Neural cell (in vitro differentiated cells): ENCODE measurements at regions not wholly inside any gene's neighbourhood (a gene's known extent, or its start where the extent isn't known, plus 50 kb on each side); places are given as distances from the start of the nearest gene placed in this dataset.

ENCODE experiments used
- H2AFZ ChIP-seq: fragments of 200-600, 300-800 bp; sonication (generic), shearing (Covaris generic); 2 replicates; pipeline ENCODE4 v1.6.0; 2014; ENCODE audit warnings: low read depth, mild to moderate bottlenecking, antibody characterized with exemption, low read length, moderate library complexity
- H3F3A ChIP-seq: fragments of 200-600 bp; shearing (Covaris generic); 2 replicates; pipeline ENCODE4 v1.6.1; 2016; ENCODE audit warnings: mild to moderate bottlenecking, moderate library complexity, mixed read lengths, antibody characterized with exemption, low read length; ENCODE audit not compliant: insufficient read depth, poor library complexity, severe bottlenecking
- H3K27ac ChIP-seq: fragments of 200-600, 300-800 bp; sonication (generic), shearing (Covaris generic); 2 replicates; pipeline ENCODE4 v1.5.1; 2014; ENCODE audit warnings: mild to moderate bottlenecking, low read length, moderate library complexity
- H3K27me3 ChIP-seq: fragments of 300-800, 200-600 bp; sonication (generic), shearing (Covaris generic); 2 replicates; pipeline ENCODE4 v1.6.0; 2014; ENCODE audit warnings: mild to moderate bottlenecking, low read depth, low read length, moderate library complexity; ENCODE audit not compliant: insufficient read depth
- H3K36me3 ChIP-seq: fragments of 300-800, 200-600 bp; sonication (generic), shearing (Covaris generic); 2 replicates; pipeline ENCODE4 v1.5.1; 2014; ENCODE audit warnings: mild to moderate bottlenecking, antibody characterized with exemption, low read length, moderate library complexity; ENCODE audit not compliant: insufficient read depth
- H3K4me2 ChIP-seq: fragments of 300-800, 200-600 bp; sonication (generic), shearing (Covaris generic); 2 replicates; pipeline ENCODE4 v1.6.0; 2014; ENCODE audit warnings: mild to moderate bottlenecking, low read length
- H3K4me3 ChIP-seq: fragments of 300-800, 200-600 bp; sonication (generic), shearing (Covaris generic); 2 replicates; pipeline ENCODE4 v1.5.1; 2014; ENCODE audit warnings: mild to moderate bottlenecking, low read length, moderate library complexity
- H3K79me2 ChIP-seq: fragments of 200-600 bp; shearing (Covaris generic); replicated peaks from 2 replicates; pipeline ENCODE4 v1.6.0; 2014; ENCODE audit warnings: mild to moderate bottlenecking, low read length, moderate library complexity; ENCODE audit not compliant: insufficient read depth
- H3K9ac ChIP-seq: fragments of 300-800, 200-600 bp; sonication (generic), shearing (Covaris generic); 2 replicates; pipeline ENCODE4 v1.6.1; 2016; ENCODE audit warnings: mild to moderate bottlenecking, low read length, mixed read lengths
- H3K9me2 ChIP-seq: fragments of 200-600 bp; shearing (Covaris generic); 2 replicates; pipeline ENCODE4 v1.6.1; 2016; ENCODE audit warnings: mild to moderate bottlenecking, low read length, mixed read lengths; ENCODE audit not compliant: insufficient read depth
- H3K9me3 ChIP-seq: fragments of 200-600, 300-800 bp; sonication (generic), shearing (Covaris generic); 2 replicates; pipeline ENCODE4 v1.6.1; 2016; ENCODE audit warnings: mild to moderate bottlenecking, mixed run types, low read length, moderate library complexity, mixed read lengths
- H4K20me1 ChIP-seq: fragments of 200-600 bp; shearing (Covaris generic); 2 replicates; pipeline ENCODE4 v1.6.1; 2016; ENCODE audit warnings: mild to moderate bottlenecking, mixed run types; ENCODE audit not compliant: insufficient read depth
- EP300 ChIP-seq: fragments of 450-650 bp; conservative IDR thresholded peaks from 2 replicates; pipeline ENCODE4 v1.6.1; 2014; ENCODE audit warnings: antibody characterized with exemption, mild to moderate bottlenecking, moderate library complexity; ENCODE audit not compliant: poor library complexity, severe bottlenecking
- EZH2 ChIP-seq: fragments of 200-600, 300-800 bp; shearing (Covaris generic), sonication (generic); IDR thresholded peaks from 2 replicates; pipeline ENCODE4 v1.6.1; 2014; ENCODE audit warnings: antibody characterized with exemption, low read length, borderline replicate concordance, mild to moderate bottlenecking; ENCODE audit not compliant: insufficient read depth, poor library complexity, severe bottlenecking
- MXI1 ChIP-seq: fragments of 450-650 bp; conservative IDR thresholded peaks from 2 replicates; pipeline ENCODE4 v1.6.1; 2014; ENCODE audit warnings: antibody characterized with exemption, mild to moderate bottlenecking; ENCODE audit not compliant: poor library complexity, severe bottlenecking
- POLR2AphosphoS5 ChIP-seq: IDR thresholded peaks from 2 replicates; pipeline ENCODE4 v1.6.1; 2012
- RAD21 ChIP-seq: fragments of 450-650 bp; conservative IDR thresholded peaks from 2 replicates; pipeline ENCODE4 v1.6.1; 2014; ENCODE audit warnings: antibody characterized with exemption, mild to moderate bottlenecking, moderate library complexity
- REST ChIP-seq: IDR thresholded peaks from 2 replicates; pipeline ENCODE4 v1.6.1; 2012; ENCODE audit warnings: borderline replicate concordance
- SMC3 ChIP-seq: fragments of 450-650 bp; conservative IDR thresholded peaks from 2 replicates; pipeline ENCODE4 v1.6.1; 2014; ENCODE audit warnings: antibody characterized with exemption, mild to moderate bottlenecking, moderate library complexity; ENCODE audit not compliant: poor library complexity
- TAF1 ChIP-seq: IDR thresholded peaks from 2 replicates; pipeline ENCODE4 v1.6.1; 2012; ENCODE audit warnings: low read depth
- TF ChIP-seq, protein P1 (sequence below): fragments of 450-650 bp; IDR thresholded peaks from 2 replicates; pipeline ENCODE4 v1.5.1; 2014; ENCODE audit warnings: antibody characterized with exemption, mild to moderate bottlenecking, moderate library complexity; ENCODE audit not compliant: poor library complexity, severe bottlenecking

GRCh38 chr11:112783945-112784322, 177.3 kb upstream of the NCAM1 start (continued):
- TF ChIP-seq, protein P1, sequence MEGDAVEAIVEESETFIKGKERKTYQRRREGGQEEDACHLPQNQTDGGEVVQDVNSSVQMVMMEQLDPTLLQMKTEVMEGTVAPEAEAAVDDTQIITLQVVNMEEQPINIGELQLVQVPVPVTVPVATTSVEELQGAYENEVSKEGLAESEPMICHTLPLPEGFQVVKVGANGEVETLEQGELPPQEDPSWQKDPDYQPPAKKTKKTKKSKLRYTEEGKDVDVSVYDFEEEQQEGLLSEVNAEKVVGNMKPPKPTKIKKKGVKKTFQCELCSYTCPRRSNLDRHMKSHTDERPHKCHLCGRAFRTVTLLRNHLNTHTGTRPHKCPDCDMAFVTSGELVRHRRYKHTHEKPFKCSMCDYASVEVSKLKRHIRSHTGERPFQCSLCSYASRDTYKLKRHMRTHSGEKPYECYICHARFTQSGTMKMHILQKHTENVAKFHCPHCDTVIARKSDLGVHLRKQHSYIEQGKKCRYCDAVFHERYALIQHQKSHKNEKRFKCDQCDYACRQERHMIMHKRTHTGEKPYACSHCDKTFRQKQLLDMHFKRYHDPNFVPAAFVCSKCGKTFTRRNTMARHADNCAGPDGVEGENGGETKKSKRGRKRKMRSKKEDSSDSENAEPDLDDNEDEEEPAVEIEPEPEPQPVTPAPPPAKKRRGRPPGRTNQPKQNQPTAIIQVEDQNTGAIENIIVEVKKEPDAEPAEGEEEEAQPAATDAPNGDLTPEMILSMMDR, result no peak

- Histone ChIP-seq H3K9ac (no peak overlapping the region), H3K79me2 (no peaks in the 10 kb centered on the region)
Measured at GRCh38 chr11:112784323-112785073, 176.7 kb upstream of the NCAM1 start.

More at GRCh38 chr11:112784323-112785073, 176.7 kb upstream of the NCAM1 start:
- Histone ChIP-seq H3K27ac (no peak overlapping the region), H3K9me2 (no peaks in the 10 kb centered on the region), H3K4me2 (no peak overlapping the region), H3F3A (no peaks in the 10 kb centered on the region), H2AFZ (no peak overlapping the region), H3K36me3 (no peaks in the 10 kb centered on the region), H3K4me3 (no peak overlapping the region), H3K27me3 (no peaks in the 10 kb centered on the region), H3K9me3 (no peaks in the 10 kb centered on the region), H4K20me1 (no peaks in the 10 kb centered on the region)
- TF ChIP-seq EP300, result no peak
- TF ChIP-seq, protein P1, result no peak
- TF ChIP-seq EZH2, result no peak
- no peak for TF ChIP-seq MXI1
- TF ChIP-seq REST, result no peak
- no peak for TF ChIP-seq RAD21
- TF ChIP-seq SMC3, result no peak
- no peak for TF ChIP-seq TAF1
- TF ChIP-seq POLR2AphosphoS5, result no peak
